GM10266 (cell line): ENCODE measurements at regions not wholly inside any gene's neighbourhood (a gene's known extent, or its start where the extent isn't known, plus 50 kb on each side); places are given as distances from the start of the nearest gene placed in this dataset.

Experiments used
- DNase-seq: peaks from one replicate; pipeline ENCODE4 v3.0.0; 2012; ENCODE audit errors: extremely low spot score
- CTCF ChIP-seq: IDR thresholded peaks from 2 replicates; pipeline ENCODE4 v1.5.1; 2012; ENCODE audit warnings: mild to moderate bottlenecking, low read depth; ENCODE audit not compliant: control insufficient read depth, insufficient read depth; ENCODE audit errors: missing control alignments

DNA sequence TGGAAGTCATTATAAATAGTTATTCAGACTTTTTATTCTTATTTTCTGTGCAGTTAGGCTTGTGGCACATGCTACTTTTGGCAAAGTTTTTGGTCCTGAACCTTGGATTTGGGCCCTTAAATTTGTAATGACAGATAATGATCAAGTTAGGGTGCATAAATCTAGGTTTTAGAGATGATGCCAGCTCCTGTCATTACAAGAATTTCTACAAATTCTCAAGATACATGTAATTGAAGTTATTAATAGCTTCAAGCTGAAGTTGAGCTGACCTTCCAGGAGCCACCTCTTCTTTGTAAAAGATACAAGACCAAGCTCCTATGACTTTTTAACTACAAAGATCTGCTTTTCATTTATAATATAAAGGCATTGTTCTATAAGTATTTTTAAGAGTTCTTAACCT is 255.6 kb upstream of the UGT8 start:
- DNase-seq = no peak
- no peak for TF ChIP-seq CTCF

- TF ChIP-seq CTCF = no peak
- DNase-seq = no peak
Measured at GRCh38 chr4:114349543-114350175, 248.9 kb upstream of the UGT8 start.

- no peak for DNase-seq
Measured at GRCh38 chr4:114358901-114359300, 239.7 kb upstream of the UGT8 start.

GRCh38 chr4:114361249-114361648 is 237.4 kb upstream of the UGT8 start:
- no peak for TF ChIP-seq CTCF

More at GRCh38 chr4:114358901-114359300, 239.7 kb upstream of the UGT8 start:
- no peak for TF ChIP-seq CTCF

DNA sequence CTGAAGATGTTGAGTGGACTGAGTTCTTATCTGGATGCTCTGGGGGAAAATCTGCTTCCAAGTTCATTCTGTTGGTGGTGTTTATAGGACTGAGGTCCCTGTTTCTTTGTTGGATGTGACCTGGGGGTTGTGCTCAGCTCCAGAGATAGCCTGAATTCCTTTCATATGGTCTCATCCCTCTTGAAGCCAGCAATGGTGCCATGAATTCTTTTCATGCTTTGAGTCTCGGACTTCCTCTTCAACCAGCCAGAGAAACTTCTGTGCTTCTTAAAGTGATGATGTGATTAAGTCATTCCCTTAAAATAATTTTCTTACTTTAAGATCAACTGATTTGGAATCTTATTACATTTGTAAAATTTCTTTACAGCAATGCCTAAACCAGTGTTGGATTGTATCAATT is 233.8 kb upstream of the UGT8 start:
- DNase-seq = no peak

More at GRCh38 chr4:114361249-114361648, 237.4 kb upstream of the UGT8 start:
- DNase-seq = no peak

DNA sequence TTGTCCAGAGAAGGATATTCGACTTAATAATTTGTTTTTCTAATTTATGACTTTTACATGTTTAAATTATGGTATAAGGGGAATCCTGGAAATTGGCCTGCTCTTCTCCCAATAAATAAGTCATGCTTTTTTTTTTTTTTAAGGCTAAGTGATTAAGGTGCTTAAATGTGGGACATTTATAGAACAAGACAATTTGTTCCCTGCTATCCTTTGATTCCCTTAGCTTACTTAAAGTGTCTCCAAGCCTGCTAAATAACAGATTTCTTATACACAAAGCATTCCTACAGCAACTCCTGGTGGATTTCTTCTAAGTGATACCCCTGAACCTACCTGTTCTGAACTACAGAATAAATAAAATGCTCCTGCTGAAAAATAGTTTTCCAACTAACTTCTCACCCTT is 233.0 kb upstream of the UGT8 start:
- no peak for TF ChIP-seq CTCF
- DNase-seq = no peak

More for the DNA sequence above, 233.8 kb upstream of the UGT8 start:
- TF ChIP-seq CTCF = no peak

- TF ChIP-seq CTCF = no peak
- DNase-seq = no peak
Measured at GRCh38 chr4:114366368-114366767, 232.2 kb upstream of the UGT8 start.
